ENCODE measurements at regions not wholly inside any gene's neighbourhood (a gene's known extent, or its start where the extent isn't known, plus 50 kb on each side); places are given as distances from the start of the nearest gene placed in this dataset.

DNA sequence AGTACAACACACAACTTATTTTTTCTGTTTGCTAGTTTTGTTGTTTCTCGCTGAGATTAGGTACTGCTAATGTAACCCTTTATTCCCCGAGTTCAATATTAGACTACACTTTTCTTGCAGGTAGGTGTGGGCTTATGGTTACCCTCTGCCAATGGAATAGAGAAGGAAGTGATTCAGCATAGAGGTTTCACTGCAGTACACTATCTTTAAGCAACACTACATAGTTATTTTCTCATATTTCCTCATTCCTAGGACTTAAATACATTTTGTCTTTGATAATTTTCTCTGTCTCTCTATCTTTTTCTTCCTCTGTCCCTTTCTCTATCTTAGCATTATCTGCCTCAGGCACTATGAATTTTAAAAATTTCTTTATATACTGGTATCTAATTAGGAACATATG lies 791.0 kb downstream of the FAM181B start:
- TF ChIP-seq FOXA1 (IDR thresholded peaks at IDR 0.05) = no peak
- no peak for TF ChIP-seq SUZ12 (IDR thresholded peaks at IDR 0.05)
